ENCODE measurements at regions not wholly inside any gene's neighbourhood (a gene's known extent, or its start where the extent isn't known, plus 50 kb on each side); places are given as distances from the start of the nearest gene placed in this dataset.
"Not testable (repeated sequence)": the region's sequence is repeated elsewhere in the genome, so short reads cannot be mapped to it uniquely, and the experiment has no call there.

- no peak for DNase-seq
Measured at GRCh38 chr12:105595440-105595839, 264.9 kb downstream of the C12orf75 start.

DNA sequence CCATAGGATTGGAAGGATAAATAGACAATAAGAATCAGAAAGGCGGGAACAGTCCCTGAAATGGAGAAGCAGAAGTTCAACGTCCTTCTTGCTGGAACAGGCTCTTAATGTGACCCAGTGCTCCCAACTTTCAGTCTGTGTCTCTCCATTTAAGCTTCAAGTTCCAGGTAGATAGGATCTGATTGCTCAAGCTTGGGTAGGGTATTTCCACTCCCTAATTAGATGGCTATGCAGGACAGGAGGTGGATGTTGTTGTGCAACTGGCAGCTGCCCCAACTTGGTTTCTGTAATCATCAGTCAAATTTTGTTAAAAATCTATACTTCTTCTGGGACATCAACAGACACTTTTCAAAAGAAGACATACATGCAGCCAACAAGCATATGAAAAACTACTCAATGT is 266.2 kb downstream of the C12orf75 start:
- DNase-seq: no peak

DNA sequence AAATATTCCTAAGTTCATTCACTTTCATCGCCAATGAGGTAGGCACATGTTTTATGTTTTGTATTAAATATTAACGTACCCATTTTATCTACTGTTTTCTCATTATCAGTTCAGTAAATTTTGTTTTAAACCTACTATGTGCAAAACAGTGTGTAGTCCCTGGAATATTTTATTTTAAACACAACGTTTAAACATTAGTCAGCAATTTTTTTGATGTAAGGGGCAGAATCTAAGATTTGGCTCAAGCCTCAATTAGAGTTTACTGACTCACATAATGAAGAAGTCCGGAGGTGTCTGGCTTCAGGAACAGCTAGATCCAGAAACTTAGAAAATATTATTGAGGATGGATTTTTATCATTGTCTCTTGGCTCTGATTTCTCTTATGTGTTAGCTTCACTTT is 267.5 kb downstream of the C12orf75 start:
- DNase-seq: no peak

GRCh38 chr12:105600911-105601545 is 270.5 kb downstream of the C12orf75 start:
- DNase-seq: no peak

- DNase-seq: not testable (repeated sequence)
Measured at GRCh38 chr12:105602312-105602711, 271.8 kb downstream of the C12orf75 start.

- not testable (repeated sequence) for DNase-seq
Measured at GRCh38 chr12:105604281-105604680, 273.8 kb downstream of the C12orf75 start.

DNA sequence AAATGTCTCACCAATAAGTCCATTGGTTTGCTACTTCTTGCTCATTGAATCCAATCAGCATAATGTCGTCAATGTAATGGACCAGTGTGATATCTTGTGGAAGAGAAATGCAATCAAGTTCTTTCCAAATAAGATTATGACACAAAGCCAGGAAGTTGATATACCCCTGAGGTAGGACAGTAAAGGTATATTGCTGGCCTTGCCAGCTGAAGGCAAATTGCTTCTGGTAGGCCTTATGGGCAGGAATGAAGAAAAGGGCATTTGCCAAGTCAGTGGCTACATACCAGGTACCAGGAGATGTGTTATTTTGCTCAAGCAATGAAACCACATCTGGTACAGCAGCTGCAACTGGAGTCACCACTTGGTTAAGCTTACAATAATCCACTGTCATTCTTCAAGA is 276.1 kb downstream of the C12orf75 start:
- DNase-seq: not testable (repeated sequence)

DNA sequence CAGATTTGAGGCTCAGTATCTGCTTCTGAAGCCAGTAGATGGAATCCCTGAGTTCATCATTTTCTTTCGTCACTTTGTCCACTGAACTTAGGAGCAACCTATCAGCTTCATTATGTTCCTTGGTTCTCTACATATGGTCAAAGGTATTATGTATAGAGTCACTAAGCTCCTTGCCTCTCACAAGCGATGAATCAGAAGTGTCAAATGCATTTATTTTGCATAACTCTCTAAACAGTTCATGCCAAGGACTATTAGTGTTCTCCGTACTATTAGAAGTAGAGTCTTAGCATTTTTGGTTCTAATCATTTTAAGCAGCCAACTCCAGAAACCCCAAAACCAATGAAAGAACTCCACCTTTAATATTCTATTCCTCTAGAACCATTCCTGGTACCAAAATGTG is 278.5 kb downstream of the C12orf75 start:
- DNase-seq: not testable (repeated sequence)

GRCh38 chr12:105610459-105610858 is 280.0 kb downstream of the C12orf75 start:
- no peak for DNase-seq

DNA sequence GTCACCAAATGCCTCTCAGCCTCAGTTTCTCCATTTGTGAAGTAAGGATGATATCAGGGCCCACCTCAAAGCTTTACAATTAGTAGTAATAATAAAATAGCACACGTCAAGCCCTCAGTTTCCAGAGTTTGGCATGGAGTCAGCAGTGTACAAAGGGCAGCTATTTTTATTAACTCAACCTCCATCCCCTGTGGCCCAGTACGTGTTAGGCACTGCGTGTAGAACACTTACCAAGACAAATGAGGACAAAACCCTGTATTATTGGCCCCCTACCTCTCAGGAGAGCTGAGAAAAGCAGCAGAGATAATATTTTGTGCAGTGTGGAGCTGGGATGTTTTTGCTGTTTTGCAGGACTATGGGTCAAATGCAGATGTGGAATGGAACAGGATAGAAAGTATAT is 280.8 kb downstream of the C12orf75 start:
- no peak for DNase-seq

DNA sequence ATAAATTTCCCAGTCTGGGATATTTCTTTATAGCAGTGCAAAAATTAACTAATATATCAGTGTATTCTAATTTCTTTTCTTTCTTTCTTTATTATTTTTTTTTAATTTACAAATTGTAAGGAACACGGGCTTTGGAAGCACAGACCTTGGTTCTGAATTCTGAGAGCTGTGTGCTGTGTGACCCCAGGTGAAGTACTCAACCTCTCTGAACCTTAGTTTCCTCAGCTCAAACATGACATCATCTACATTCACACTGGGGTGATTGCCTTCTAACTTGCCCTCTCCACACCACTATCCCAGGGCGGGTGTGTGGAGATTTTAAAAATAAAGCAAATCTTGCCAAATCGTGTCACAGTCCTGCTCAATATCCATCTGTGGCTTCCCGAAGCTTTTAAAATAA is 282.8 kb downstream of the C12orf75 start:
- no peak for DNase-seq

- DNase-seq: no peak
Measured at GRCh38 chr12:105613887-105614286, 283.4 kb downstream of the C12orf75 start.

DNA sequence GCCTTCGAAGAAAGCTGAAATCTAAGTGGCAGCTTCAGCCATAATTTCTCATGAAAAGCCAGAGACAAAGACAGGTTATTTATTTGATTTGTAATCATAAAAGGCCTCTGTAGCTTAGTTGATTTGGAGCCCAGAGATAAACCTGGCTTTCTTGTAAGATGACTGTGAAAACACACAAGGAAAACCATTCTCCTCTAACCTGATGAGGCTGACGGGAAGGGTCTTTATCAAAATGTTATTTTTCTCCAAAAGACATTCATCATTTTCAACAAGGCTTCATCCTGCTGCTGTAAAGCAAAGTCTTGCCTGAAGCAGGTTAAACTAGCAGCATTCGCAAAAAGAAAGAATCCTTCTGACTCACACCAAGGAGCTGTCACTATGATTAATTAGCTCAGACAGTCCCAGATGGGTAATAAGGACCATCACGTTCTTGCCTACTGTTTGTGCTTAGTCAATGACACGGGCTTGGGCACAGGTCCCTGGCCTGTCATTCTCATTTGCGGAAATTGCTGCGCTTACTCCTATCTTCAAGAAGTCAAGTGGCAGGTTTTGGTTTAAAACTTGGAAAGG is 286.6 kb downstream of the C12orf75 start:
- no peak for DNase-seq

- DNase-seq: no peak
Measured at GRCh38 chr12:105622220-105622619, 291.7 kb downstream of the C12orf75 start.

- DNase-seq: no peak
Measured at GRCh38 chr12:105622846-105623736, 292.6 kb downstream of the C12orf75 start.

GRCh38 chr12:105626653-105627052 is 296.2 kb downstream of the C12orf75 start:
- DNase-seq: no peak

DNA sequence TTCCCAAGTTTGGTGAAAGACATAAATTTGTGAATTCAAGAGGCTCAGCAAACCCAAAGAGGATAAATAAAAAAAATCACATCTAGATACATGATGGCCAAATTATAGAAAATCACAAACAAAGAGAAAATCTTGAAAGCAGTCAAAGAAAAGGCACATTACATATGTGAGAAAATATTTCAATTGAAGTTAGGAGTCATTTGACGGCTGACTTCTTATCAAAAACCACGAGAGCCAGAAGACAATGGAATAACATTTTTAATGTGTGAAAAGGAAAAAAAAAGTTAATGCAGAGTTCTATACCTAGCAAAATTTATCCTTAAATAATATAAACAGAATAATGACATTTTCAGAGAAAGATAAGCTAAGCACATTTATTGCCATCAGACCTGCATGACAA is 307.0 kb downstream of the C12orf75 start:
- DNase-seq: no peak

DNA sequence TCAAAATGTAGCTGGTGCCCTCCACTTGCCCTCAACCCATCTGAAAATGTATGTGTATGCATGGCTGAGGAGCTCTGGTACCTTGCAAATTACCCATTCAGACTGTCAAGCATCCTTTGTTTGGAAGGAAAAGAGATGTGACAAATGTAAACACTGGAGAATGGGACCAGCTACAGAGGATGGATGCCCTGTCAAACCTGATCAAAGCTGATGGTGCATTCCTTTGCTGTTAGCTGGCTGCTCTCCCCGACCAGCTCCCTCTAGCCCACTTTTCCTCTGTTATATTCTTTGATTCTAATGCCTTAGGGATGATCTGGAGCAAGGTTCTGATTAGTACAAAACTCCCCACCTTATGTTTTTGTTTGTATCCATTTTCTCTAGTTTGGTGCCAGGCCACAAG is 310.3 kb downstream of the C12orf75 start:
- no peak for DNase-seq

DNA sequence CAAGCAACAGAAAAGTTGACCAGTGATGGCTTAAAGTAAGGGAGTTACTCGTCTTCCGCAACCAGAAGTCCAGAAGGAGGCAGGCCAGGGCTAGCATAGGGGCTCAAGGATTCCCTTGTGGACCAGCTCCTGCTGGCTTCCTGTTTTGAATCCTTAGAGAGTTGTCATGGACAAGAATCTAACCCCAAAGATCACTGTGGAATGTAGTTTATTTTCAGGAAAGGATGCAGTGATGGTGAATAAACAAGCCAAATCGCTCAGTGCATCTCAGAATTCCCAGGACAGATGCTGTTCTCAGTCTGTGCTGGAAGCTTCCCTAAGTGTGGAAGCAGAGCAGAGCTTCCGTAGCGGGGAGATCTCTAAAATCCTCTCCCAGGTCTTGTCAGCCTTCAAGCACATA is 311.3 kb downstream of the C12orf75 start:
- no peak for DNase-seq

DNA sequence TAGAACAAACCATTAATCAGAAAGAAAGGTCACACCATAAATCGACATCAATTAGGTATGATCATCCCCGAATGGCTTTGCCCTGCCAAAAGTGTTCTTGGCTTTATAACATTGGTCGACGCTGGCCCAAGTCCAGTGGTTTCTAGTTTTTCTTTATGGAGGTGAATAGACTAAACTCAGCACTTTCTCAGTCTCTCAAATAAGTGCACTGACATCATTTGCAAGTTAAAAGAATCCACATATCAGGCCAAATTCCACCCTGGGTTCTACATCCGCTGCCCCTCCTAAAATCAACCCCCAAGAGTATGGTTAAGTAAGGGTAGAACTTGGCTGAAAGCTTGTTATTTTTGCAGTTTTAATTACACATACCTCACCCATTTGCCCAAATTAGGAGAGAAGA is 314.3 kb downstream of the C12orf75 start:
- DNase-seq: no peak

DNA sequence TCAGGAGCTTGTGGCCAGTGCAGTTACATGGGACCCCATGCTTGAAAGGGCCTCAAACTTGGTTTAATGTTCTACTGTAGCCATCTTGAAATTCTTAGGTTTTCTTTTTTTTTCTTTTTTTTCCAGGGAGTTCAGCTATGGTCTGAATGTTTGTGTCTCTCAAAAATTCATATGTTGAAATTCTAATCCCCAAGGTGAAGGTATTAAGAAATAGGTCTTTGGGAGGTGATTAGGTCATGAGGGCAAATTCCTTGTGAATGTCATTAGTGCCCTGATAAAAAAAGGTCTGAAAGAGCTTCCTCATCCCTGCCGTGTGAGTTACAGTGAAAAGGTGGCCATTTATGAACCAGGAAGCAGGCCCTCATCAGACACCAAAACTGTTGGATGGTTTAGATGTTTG is 324.1 kb downstream of the C12orf75 start:
- no peak for DNase-seq

- no peak for DNase-seq
Measured at GRCh38 chr12:105658389-105658788, 327.9 kb downstream of the C12orf75 start.

- no peak for DNase-seq
Measured at GRCh38 chr12:105659355-105660075, 329.0 kb downstream of the C12orf75 start.
